Skin of body (tissue), 1 donor: ENCODE measurements at regions not wholly inside any gene's neighbourhood (a gene's known extent, or its start where the extent isn't known, plus 50 kb on each side); places are given as distances from the start of the nearest gene placed in this dataset.

Source experiments
- DNase-seq: peaks from one replicate; lab custom pipeline; 2025; lab: John Stamatoyannopoulos, UW

DNA sequence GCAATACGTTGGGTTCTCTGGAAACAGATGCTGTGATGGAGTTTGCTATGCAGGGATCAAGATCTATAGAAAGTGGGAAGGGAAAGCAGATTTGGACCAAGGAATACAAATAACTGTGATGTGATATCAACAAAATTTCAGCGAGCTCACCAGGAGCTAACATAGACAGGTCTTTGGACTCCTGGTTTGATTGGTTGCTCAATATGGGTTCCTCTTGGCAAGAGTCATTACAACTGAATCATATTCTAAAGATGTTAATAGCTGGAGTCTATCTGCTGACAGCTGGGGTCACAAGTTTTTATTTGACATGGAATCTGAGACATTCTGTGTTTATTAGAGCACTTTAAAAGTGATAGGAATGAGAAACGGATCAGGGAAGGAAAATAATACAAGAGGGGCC lies 637.6 kb upstream of the GNPDA2 start:
- DNase-seq = no peak

DNA sequence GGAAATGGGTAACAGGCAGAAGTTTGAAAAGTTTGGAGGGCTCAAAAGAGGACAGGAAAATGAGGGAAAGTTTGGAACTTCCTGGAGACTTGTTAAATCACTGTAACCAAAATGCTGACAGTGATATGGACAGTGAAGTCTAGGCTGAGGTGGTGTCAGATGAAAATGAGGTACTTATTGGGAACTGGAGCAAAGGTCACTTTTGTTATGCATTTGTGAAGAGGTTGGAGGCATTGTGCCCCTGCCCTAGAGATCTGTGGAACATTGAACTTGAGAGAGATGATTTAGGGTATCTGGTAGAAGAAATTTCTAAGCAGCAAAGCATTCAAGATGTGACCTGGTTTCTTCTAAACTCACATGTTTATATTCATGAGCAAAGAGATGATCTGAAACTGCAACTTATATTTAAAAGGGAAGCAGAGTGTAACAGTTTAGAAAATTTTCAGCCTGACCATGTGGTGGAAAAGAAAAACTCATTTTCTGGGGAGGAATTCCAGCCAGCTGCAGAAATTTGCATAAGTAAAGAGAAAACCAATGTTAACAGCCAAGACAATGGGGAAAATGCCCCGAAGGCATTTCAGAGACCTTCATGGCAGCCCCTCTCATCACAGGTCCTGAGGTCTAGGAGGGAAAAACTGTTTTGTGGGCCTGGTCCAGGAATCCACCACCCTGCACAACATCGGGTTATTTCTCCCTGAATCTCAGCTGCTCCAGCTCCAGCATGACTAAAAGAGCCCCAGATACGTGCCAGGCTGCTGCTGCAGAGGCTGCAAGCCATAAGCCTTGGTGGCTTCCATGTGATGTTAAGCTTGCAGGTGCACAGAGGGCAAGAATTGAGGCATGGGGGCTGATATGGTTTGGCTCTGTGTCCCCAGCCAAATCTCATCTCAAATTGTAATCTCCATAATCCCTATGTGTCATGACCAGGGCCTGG lies 632.5 kb upstream of the GNPDA2 start:
- no peak for DNase-seq

DNA sequence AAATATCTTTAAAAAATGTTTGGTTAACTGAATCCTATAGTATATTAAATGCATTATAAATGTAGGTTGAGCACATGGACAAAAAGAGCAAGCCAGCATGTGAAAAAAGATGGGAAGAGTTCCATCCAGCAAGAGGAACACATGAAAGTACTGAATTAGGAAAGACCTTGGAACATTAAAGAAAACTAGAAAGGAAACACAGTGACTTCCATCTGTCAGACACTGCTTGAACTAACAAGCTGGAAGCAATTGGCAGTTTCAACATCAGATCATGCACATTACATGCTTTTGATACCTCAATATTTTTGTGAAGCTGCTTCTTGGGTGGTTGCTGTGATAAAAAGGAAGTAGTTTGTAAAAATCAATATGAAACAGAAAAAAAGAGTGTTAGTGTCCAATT lies 626.8 kb upstream of the GNPDA2 start:
- no peak for DNase-seq

DNA sequence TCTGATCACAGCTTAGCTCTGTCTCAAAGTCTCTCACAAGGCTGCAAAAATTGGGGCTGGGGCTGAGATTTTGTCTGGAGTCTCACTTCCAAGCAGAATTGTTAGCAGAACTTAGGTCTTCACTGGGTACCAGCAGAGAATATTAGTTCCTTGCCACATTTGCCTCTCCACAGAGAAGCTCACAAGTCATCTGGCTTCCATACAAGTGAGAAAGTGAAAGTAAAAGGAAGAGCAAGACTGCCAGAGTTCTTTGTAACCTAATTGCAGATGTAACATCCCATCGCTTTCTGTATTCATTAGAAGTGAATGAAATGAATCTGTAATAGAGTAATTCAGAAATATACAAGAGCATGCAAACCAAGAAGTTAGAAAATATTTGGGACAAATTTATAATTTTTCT lies 624.1 kb upstream of the GNPDA2 start:
- DNase-seq = peak; percentile 0

DNA sequence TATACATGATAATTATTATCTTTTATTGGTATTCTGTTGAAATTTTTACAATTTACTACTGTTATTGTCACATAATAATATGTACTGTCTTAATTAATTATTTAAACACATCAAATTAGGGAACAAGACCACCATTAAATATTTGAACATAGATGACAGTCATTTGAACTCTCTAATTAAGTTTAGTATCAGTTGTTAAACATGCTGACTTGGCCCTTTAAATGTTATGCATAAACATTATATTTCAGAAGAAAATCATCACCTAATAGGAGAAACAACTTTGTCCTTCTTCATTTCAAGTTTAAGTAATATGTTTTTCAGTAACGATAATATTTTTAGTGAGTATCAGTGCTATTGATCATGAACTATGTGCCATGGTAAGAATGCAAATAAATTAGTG lies 623.5 kb upstream of the GNPDA2 start:
- DNase-seq = no peak

DNA sequence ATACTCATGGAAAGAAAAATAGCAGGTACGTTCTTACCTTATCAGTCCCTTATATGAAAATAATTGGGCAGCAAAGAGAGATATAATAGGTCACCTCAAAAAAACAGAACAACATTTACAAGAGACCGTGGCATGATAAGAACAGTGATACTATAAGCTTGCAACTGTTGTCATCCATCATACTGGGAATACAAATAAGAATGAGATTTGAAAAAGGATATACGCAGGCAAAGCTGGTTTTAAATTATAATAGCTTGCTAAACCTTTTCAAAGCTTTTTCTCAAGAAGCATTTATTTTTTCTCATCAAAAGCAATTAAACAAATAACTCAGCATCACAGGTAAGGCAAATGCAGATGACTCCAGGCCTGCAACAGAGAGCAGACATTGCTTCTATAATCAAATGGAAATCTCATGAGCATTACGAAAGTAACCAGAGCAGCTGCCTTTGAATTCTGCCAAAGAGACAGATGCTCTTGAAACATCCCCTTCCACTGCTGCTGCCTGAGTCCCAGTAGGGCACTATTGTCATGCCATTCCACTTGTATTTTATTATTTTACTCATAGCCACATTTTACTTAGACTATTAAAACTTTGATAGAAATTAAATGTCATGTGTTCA lies 620.6 kb upstream of the GNPDA2 start:
- DNase-seq = peak; percentile 16

DNA sequence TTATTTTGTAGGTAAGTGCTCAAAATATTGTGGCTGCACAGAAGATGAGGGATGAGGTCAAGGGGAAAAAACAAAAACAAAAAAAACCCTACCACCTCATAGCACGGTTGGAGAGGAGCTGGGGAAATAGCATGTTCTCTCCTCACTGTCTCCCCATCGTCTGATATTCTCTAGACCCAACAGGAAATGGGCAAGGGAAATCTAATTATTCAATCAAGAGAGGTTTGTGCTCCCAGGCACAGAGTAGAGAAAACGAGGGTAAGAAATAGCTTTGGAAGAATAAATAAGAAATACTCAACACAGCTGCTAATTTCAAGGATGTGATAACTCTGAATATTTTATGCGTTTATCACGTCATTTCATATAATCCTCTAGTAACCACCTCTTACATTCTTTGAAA lies 619.2 kb upstream of the GNPDA2 start:
- DNase-seq = no peak

DNA sequence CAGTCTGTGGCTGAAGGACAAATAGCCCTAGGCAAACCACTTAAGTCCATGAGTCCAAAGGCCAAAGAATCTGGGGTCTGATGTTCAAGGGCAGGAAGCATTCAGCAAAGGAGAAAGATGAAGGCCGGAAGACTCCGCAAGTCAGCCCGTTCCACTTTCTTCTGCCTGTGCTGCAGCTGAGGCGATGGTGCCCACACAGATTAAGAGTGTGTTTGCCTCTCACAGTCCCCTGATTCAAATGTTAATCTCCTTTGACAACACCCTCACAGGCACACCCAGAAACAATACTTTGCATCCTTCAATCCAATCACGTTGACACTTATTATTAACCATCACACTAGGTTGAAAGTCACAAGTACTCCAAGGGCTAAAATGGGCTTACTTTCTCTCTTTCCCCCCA lies 605.4 kb upstream of the GNPDA2 start:
- no peak for DNase-seq

DNA sequence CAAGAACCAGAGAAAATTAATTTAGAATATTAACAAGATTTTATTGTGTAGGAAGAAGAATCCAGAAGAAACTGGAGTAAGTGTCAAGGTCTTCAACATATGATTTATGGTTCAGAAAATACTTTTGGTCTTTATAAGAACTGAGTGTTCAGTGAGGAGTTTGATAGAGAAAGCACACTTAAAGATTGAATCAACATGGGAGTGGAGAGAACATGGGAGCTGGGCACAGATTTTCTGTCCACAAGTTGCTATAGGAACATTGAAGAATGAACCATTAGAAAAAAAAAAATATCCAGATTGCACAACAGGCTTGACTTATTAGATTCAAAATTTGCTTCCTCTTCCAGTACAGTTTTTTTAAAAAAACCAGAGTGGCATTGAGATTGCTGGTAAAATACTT lies 601.2 kb upstream of the GNPDA2 start:
- DNase-seq = no peak

DNA sequence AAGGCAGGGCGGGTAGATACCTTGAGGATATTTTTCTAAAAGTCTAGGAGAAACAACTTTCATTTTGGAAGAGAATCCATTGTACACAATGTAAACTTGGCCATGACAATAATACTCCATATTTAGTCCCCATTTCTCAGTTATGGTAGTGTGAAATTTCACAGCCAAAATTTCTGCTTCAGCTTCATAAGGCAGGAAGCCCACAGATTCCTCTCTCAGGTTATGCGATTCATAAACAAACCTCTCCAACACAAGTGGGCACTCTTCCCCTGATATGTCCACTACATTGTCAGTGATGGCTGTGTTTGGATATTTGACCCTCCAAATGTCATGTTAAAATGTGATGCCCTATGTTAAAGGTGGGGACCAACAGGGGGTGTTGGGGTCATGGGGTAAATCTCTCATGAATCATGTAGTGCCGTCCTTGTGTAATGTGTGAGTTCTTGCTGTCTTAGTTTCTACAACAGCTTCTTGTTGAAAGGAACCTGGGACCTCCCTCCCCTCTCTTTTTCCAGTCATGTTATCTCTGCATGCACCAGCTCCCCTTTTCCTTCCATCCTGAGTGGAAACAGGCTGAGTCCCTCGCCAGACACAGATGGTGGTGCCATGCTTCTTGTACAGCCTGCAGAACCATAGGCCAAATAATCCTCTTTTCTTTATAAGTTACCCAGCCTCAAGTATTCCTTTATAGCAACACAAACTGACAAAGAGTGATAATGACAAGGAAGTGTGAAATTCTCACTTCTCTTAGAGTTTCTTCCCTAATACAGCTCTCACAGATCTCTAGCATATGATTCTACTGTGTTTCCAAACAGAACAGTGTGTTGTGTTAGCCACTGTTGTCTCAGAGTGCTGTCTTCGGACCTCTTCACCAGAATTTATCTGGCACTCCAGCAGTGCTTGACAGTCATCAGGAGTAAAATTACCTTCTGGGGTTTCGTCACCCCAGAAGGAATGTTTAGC lies 598.4 kb upstream of the GNPDA2 start:
- DNase-seq = no peak

DNA sequence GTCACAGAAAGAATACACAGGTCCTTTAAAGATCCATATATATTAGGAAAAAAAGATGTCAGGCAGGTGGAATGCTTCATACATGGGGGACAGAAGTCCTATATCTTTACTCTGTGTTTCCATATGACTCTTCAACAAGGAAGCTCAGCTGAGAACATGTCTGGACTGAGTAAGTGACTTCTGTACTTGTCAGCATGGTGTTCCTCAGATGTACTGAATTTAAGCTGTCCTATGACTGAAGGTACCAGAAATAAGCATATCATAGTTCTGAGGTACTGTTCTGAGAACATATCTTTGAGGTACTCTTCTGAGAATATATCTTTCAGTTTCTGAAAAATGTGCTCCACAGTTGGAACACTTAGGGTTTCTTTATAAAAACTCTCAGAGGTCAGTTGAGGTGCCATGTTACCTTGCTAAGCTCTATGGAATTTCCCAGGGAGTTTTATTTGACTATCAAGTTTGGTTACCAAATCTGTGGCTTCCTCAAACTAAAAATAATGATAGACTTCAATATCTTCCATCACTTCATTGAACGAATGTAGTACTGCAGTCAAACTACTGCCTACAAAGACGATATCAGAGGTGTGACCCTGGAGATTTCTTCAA lies 597.2 kb upstream of the GNPDA2 start:
- DNase-seq = no peak

DNA sequence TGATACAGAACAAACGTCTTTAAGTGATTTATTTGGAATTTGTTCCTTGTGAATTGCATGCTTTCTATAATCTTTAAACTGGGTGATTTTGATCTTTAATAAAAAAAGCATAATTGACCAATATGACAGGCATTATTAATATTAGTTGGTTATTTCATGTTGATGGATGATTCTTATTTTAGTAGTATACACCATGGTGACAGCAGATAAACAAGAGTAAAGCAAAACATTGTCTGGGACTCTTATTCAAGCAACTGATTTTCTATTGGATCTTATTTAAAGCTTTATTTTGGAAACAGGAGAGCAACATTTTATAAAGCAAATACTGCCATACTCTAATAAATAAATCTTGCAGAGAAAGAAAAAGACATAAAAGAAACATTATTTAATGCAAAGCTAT lies 591.4 kb upstream of the GNPDA2 start:
- no peak for DNase-seq

DNA sequence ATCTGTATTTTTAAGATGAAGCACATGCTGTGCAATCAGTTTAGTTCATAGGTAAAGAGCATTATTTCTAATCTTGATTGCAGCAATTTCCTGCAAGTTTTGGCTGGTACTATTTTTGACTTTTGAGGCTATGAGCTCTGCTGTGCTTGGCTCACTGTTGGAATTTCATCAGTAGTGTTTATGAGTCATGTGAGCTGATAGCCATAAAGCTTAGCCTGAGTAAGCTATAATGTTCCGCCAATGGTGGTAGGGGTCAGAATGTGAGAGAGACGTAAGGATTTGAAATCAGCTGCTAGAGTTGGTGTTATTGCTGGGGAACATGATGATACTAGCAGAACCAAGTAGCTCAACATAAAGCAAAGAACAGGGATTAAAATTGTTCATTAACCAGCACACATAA lies 590.9 kb upstream of the GNPDA2 start:
- DNase-seq = no peak

DNA sequence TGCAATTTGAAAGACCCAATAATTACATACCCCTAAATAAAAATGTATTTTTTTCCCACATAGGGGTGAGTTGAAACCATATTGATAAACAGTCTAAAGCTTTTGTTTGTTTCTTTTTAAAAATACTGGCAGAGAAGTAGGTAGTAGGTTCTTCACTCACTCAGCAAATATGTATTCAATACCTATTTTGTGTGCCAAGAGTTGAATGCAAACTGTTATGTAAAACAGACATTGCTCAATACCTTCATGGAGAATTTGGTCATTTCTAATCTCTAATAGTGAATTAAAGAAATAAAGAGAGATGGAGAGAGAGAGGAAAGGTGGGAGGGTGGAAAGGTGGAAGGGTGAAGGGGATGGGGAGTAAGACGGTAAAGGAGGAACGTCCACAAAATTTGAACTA lies 589.9 kb upstream of the GNPDA2 start:
- DNase-seq = no peak

DNA sequence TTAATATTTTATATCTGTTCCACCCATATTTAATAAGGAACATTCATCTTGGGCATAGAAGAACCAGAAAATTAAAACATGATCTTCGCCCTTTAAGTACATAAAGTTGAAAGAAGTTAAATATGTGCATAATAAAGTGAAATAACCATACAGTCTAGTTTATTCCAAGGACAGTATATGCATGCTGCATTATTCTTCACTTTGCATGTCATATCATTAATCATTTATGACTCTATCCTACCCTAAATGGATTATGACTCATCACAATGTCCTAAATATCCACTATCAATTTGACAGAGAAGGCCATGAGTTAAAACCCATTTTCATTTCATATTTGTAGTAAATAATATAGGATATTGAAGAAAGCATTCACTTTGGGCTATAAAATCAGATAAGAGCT lies 576.5 kb upstream of the GNPDA2 start:
- DNase-seq = no peak

DNA sequence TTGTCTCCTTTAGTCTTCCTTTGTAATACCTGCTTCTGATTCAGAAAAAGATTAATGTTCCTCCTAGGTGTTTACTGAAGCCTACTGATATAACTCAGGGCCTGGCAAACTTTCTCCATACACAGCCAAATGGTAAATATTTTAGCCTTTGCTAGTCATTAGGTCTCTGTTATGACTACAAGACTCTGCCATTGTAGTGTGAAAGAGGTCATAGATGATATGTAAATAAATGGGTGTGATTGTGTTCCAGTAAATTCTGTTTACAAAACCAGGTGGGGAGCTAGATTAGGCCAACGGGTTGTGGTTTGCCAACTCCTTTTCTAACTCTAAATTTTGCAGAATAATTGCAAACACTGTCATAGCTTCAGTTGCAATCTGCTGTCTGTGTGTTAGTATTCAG lies 568.1 kb upstream of the GNPDA2 start:
- no peak for DNase-seq

DNA sequence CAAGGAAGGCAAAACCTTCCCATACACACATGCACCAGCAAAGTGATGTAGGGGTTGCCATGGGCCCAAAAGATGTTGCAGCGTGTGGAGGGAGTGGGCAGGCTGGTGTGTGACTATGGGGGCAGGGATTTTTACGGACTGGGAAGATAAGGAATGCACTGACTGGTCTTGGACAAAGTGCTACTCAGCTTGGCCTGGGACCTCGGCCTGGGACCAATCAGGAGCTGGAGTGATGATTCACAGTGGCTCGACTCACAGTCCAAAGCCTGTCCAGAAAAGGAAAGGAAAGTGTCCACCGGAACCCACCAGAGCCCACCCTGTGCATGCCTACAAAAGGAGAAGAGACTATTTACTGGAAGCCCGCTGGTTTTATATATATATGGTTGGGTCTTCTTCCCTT lies 567.0 kb upstream of the GNPDA2 start:
- no peak for DNase-seq

DNA sequence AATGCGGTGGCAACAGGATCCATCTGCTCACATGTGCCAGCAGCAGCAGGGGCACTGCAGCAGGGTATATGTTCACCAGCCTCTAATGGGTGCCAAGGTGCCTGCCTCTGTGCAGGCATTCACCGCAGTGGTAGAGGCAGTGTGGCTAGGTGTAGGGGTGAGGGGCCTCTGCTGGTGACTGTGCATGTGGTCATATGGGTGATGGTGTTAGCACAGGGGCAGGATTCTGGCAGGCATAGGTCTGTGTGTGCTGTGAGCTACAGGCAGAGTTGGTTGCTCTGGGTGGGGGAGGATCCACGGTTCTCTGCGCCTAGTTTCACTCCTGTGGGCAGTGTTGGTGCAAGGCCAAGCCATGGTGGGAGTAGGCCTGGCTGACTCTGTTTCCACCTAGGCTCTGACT lies 566.5 kb upstream of the GNPDA2 start:
- DNase-seq = no peak

DNA sequence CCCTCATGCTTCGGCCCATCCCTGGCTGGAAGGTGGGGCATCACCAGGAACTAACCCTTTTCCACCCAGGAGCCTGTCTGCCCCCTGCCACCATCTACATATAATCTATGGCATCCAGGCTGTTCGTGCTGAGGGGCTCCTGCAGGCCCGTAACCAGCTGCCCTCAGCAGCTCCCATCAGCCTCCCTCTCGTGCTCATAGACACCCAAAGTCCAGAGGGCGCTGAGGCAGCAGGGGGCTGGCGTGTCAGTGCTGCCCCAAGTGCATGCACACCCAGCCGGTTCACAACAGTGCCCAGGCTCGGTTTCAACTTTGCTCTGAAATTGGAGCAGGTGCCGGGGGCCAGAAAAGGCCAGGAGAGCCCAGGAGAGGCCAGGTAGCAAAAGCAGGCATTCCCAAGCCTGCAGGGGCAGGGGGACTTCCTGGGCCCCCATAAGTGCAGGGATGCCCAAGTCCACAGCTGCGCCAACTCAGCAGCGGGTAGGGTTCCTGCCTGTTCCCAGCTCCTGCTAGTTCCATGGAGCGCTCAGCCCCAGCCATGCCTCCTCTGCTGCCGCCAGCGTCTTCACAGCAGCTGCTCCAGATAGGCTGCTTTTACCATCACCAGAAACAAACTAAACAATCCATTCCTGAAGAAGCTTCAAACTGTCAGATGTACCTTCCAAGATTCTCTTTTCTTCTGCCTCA lies 558.2 kb upstream of the GNPDA2 start:
- no peak for DNase-seq

DNA sequence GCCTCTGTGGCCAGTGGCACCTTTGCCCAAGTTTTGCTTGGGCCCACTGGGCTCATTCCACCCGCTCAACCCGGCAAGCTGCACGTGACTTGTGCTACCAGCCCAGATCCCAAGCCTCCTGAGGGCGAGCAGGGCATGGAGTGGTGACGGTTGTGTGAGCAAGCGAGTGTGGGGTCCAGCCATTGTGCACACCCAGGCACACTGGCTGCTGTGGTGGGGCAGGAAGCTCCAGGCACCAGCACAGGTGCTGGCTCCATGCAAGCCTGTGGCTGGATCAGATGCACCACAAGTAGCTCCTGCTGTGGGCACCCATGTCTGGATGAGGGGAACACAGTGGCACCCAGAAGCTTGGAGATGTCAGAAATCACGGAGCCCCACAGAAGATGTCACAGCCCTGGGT lies 557.0 kb upstream of the GNPDA2 start:
- no peak for DNase-seq

DNA sequence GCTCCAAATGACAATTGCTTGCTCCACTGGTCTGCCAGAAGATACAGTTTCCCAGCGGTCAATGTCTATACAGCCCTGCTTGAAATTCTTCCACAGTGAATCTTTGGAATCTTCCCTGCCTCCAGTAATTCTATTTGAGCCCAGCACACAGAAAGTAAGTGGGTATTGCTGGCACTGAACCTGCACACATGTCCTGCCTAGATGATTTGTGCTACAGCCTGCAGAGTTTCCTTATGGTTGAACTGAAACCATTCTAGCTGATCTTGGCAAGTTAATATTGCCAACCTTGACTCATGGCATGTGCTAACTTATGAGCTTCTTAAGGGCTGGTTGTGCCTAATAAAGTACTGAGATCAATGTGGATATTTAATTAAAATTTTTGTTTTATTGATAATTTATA lies 553.8 kb upstream of the GNPDA2 start:
- no peak for DNase-seq
